HCT116 (cell line): ENCODE measurements at regions not wholly inside any gene's neighbourhood (a gene's known extent, or its start where the extent isn't known, plus 50 kb on each side); places are given as distances from the start of the nearest gene placed in this dataset.

Source experiments
- ATAC-seq: fragments of 200-7000 bp; cut with Tn5 transposase; 2 replicates; pipeline ENCODE4 v1.9.1; 2020; ENCODE audit warnings: mild to moderate bottlenecking, moderate library complexity
- BruUV-seq: library from RNA; stranded (reverse); fragments of 400-500 nt; replicated peaks from 2 replicates; lab custom pipeline; 2021; lab: Mats Ljungman, UMichigan
- CTCF ChIA-PET: fragments of 300-600 bp; sonication (Branson Sonifier 250); formaldehyde crosslinking; loops from one replicate; lab custom pipeline; 2021; ENCODE audit warnings: antibody characterized with exemption; lab: Charles Lee
- POLR2A ChIA-PET: fragments of 300-600, 350-600 bp; sonication (Branson Sonifier 250); formaldehyde crosslinking; loops from one replicate; lab custom pipeline; 2021; ENCODE audit warnings: antibody characterized with exemption; lab: Charles Lee
- RAD21 ChIA-PET, 2 experiments: fragments of 300-600 bp; sonication (Branson Sonifier 250); formaldehyde crosslinking; loops; one replicate each; lab custom pipeline; 2023; ENCODE audit warnings: low total read pairs in 2 of 2; ENCODE audit not compliant: uncharacterized antibody in 2 of 2, unreplicated experiment in 2 of 2, low non-redundant PET in 1 of 2; lab: Charles Lee
- DNase-seq: peaks from one replicate; pipeline ENCODE4 v3.0.0-alpha.2; 2010; ENCODE audit warnings: low read depth, low spot score
- H2AFZ ChIP-seq: fragments of 200-600 bp; shearing (Covaris generic), sonication (generic); 2 replicates; pipeline ENCODE4 v1.6.1; 2017; ENCODE audit warnings: low read depth, mixed run types, mixed read lengths, antibody characterized with exemption, low read length; ENCODE audit not compliant: poor library complexity, severe bottlenecking
- H3K27ac ChIP-seq: 2 replicates; pipeline ENCODE4 v1.5.1; 2012; ENCODE audit warnings: low read depth, low read length
- H3K27me3 ChIP-seq: fragments of 200-600 bp; sonication (generic); 2 replicates; pipeline ENCODE4 v1.6.1; 2016; ENCODE audit warnings: mixed run types, low read length, mixed read lengths; ENCODE audit not compliant: insufficient read depth
- H3K36me3 ChIP-seq, 2 experiments: fragments of 200-500 bp in 1 of 2; fragments of 200-600 bp in 1 of 2; sonication (Bioruptor generic) in 1 of 2; sonication (generic) in 1 of 2; 2 replicates each; pipeline versions ENCODE4 v1.5.1 to v1.6.1; 2014 to 2016; ENCODE audit warnings: low read length in 2 of 2, inconsistent platforms in 1 of 2, mixed read lengths in 1 of 2, mixed run types in 1 of 2; ENCODE audit not compliant: insufficient read depth in 2 of 2, control insufficient read depth in 1 of 2
- H3K4me1 ChIP-seq, 2 experiments: fragments of 200-600 bp in 1 of 2; sonication (generic) in 1 of 2; 2 replicates each; pipeline versions ENCODE4 v1.5.1 to v1.6.1; 2012 to 2017; ENCODE audit warnings: low read length in 2 of 2, inconsistent platforms in 1 of 2, mild to moderate bottlenecking in 1 of 2, mixed read lengths in 1 of 2, mixed run types in 1 of 2, moderate library complexity in 1 of 2; ENCODE audit not compliant: insufficient read depth in 2 of 2, control insufficient read depth in 1 of 2
- H3K4me2 ChIP-seq: fragments of 200-600 bp; sonication (generic); 2 replicates; pipeline ENCODE4 v1.6.1; 2017; ENCODE audit warnings: mixed run types, low read length, mixed read lengths
- H3K4me3 ChIP-seq, 2 experiments: fragments of 200-600 bp in 1 of 2; sonication (generic) in 1 of 2; replicated peaks in 1 of 2; 2 replicates each; pipeline ENCODE4 v1.5.1; 2011 to 2016; ENCODE audit warnings: low read length in 2 of 2, control low read depth in 1 of 2, low read depth in 1 of 2, mild to moderate bottlenecking in 1 of 2, mixed read lengths in 1 of 2, mixed run types in 1 of 2
- H3K79me2 ChIP-seq: fragments of 200-600 bp; sonication (generic); 2 replicates; pipeline ENCODE4 v1.6.1; 2017; ENCODE audit warnings: mild to moderate bottlenecking, mixed run types, low read length, moderate library complexity, mixed read lengths; ENCODE audit not compliant: insufficient read depth
- H3K9ac ChIP-seq: fragments of 200-600 bp; sonication (generic); 2 replicates; pipeline ENCODE4 v1.6.1; 2016; ENCODE audit warnings: low read length, mixed read lengths
- H3K9me2 ChIP-seq: fragments of 200-600 bp; sonication (generic), shearing (Covaris generic); 2 replicates; pipeline ENCODE4 v1.6.1; 2017; ENCODE audit warnings: mixed run types, mild to moderate bottlenecking, moderate library complexity; ENCODE audit not compliant: insufficient read depth
- H3K9me3 ChIP-seq, 2 experiments: fragments of 200-500 bp in 1 of 2; fragments of 200-600 bp in 1 of 2; sonication (Bioruptor generic) in 1 of 2; sonication (generic) in 1 of 2; 2 replicates each; pipeline ENCODE4 v1.6.1; 2014 to 2017; ENCODE audit warnings: low read length in 2 of 2, mixed read lengths in 2 of 2, inconsistent platforms in 1 of 2, low read depth in 1 of 2, mild to moderate bottlenecking in 1 of 2, mixed run types in 1 of 2, moderate library complexity in 1 of 2; ENCODE audit not compliant: control insufficient read depth in 1 of 2, insufficient read depth in 1 of 2
- H4K20me1 ChIP-seq: fragments of 200-600 bp; sonication (generic), shearing (Covaris generic); 2 replicates; pipeline ENCODE4 v1.6.1; 2017; ENCODE audit warnings: mixed run types, mild to moderate bottlenecking, moderate library complexity; ENCODE audit not compliant: insufficient read depth
- CBX3 ChIP-seq: IDR thresholded peaks from 2 replicates; pipeline ENCODE4 v1.6.1; 2012; ENCODE audit warnings: low read depth
- CEBPB ChIP-seq: IDR thresholded peaks from 2 replicates; pipeline ENCODE4 v1.6.1; 2012; ENCODE audit warnings: low read depth
- EGR1 ChIP-seq: IDR thresholded peaks from 2 replicates; pipeline ENCODE4 v1.6.1; 2012; ENCODE audit warnings: low read depth
- ELF1 ChIP-seq: IDR thresholded peaks from 2 replicates; pipeline ENCODE4 v1.6.1; 2012; ENCODE audit warnings: low read depth, borderline replicate concordance
- FOSL1 ChIP-seq: IDR thresholded peaks from 2 replicates; pipeline ENCODE4 v1.6.1; 2012; ENCODE audit warnings: low read depth
- POLR2A ChIP-seq: IDR thresholded peaks from 2 replicates; pipeline ENCODE4 v1.7.0; 2011; ENCODE audit warnings: borderline replicate concordance; ENCODE audit not compliant: insufficient read depth, insufficient read length; ENCODE audit errors: extremely low read depth
- ZNF274 ChIP-seq: fragments of 200-500 bp; sonication (Bioruptor generic); IDR thresholded peaks from 2 replicates; pipeline ENCODE4 v1.6.1; 2014; ENCODE audit warnings: mild to moderate bottlenecking, low read depth, low read length, inconsistent platforms
- intact Hi-C: fragments of 100-400 bp; cut with micrococcal nuclease; formaldehyde crosslinking; loops from 2 replicates; pipeline ENCODE4 v1.10.0; 2022
- TF ChIP-seq, protein P1 (sequence below): IDR thresholded peaks from 2 replicates; pipeline ENCODE4 v1.6.1; 2012; ENCODE audit warnings: low read depth
- TF ChIP-seq, protein P2 (sequence below), 3 experiments: fragments of 200-600 bp in 1 of 3; sonication (generic) in 1 of 3; IDR thresholded peaks in 2 of 3; conservative IDR thresholded peaks in 1 of 3; 2 replicates each; pipeline ENCODE4 v1.5.1; 2012 to 2017; ENCODE audit warnings: low read depth in 2 of 3, low read length in 2 of 3, antibody characterized with exemption in 1 of 3, borderline replicate concordance in 1 of 3, control low read depth in 1 of 3, mild to moderate bottlenecking in 1 of 3, mixed read lengths in 1 of 3, mixed run types in 1 of 3, moderate library complexity in 1 of 3; ENCODE audit not compliant: insufficient read depth in 1 of 3

DNA sequence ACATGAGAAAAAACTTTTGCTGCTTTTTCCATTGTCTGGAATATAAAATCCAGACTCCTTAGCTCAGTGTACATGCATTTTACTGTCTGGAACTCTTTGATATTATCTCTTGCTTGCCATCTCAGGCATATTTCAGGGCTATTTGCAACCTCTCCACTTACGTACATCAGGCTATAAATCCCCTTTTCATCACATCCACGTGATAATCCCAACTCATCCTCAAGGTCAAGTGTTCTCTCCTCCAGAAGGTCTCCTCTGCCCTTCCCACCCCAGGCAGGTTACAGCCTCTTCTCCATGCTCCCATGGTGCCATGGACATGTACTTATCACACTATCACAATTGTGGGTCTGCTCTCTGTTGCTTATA is 202.5 kb upstream of the RBMS1 start:
- RAD21 ChIA-PET, result no interaction called here
- H3K36me3 ChIP-seq, result no peaks in the 10 kb centered on the region
- H3K9me3 ChIP-seq, result no peaks in the 10 kb centered on the region
- BruUV-seq, result no TSS peak
- no peaks in the 10 kb centered on the region for H3K27me3 ChIP-seq
- intact Hi-C loops, result no loop called here
- no peak overlapping the region for H3K27ac ChIP-seq
- POLR2A ChIA-PET, result no interaction called here
- H3K9ac ChIP-seq, result no peak overlapping the region
- H4K20me1 ChIP-seq, result no peaks in the 10 kb centered on the region
- H3K9me2 ChIP-seq, result no peaks in the 10 kb centered on the region
- H3K4me2 ChIP-seq, result no peak overlapping the region
- no peak for ATAC-seq
- H3K4me3 ChIP-seq, result no peak overlapping the region
- TF ChIP-seq POLR2A (no peak), CBX3 (no peak), CEBPB (no peak), EGR1 (no peak), ELF1 (no peak), ZNF274 (no peak), FOSL1 (no peak)
- TF ChIP-seq, protein P1, sequence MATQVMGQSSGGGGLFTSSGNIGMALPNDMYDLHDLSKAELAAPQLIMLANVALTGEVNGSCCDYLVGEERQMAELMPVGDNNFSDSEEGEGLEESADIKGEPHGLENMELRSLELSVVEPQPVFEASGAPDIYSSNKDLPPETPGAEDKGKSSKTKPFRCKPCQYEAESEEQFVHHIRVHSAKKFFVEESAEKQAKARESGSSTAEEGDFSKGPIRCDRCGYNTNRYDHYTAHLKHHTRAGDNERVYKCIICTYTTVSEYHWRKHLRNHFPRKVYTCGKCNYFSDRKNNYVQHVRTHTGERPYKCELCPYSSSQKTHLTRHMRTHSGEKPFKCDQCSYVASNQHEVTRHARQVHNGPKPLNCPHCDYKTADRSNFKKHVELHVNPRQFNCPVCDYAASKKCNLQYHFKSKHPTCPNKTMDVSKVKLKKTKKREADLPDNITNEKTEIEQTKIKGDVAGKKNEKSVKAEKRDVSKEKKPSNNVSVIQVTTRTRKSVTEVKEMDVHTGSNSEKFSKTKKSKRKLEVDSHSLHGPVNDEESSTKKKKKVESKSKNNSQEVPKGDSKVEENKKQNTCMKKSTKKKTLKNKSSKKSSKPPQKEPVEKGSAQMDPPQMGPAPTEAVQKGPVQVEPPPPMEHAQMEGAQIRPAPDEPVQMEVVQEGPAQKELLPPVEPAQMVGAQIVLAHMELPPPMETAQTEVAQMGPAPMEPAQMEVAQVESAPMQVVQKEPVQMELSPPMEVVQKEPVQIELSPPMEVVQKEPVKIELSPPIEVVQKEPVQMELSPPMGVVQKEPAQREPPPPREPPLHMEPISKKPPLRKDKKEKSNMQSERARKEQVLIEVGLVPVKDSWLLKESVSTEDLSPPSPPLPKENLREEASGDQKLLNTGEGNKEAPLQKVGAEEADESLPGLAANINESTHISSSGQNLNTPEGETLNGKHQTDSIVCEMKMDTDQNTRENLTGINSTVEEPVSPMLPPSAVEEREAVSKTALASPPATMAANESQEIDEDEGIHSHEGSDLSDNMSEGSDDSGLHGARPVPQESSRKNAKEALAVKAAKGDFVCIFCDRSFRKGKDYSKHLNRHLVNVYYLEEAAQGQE, result no peak
- TF ChIP-seq, protein P2, sequence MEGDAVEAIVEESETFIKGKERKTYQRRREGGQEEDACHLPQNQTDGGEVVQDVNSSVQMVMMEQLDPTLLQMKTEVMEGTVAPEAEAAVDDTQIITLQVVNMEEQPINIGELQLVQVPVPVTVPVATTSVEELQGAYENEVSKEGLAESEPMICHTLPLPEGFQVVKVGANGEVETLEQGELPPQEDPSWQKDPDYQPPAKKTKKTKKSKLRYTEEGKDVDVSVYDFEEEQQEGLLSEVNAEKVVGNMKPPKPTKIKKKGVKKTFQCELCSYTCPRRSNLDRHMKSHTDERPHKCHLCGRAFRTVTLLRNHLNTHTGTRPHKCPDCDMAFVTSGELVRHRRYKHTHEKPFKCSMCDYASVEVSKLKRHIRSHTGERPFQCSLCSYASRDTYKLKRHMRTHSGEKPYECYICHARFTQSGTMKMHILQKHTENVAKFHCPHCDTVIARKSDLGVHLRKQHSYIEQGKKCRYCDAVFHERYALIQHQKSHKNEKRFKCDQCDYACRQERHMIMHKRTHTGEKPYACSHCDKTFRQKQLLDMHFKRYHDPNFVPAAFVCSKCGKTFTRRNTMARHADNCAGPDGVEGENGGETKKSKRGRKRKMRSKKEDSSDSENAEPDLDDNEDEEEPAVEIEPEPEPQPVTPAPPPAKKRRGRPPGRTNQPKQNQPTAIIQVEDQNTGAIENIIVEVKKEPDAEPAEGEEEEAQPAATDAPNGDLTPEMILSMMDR (IDR thresholded peaks at IDR 0.05 in 2 of 3, conservative IDR thresholded peaks at IDR 0.05 in 1 of 3; ENCODE audit: borderline replicate concordance in 1 of 3, insufficient read depth in 1 of 3, low read depth in 2 of 3, low read length in 2 of 3), result no peak
- no peaks in the 10 kb centered on the region for H3K4me1 ChIP-seq
- no peaks in the 10 kb centered on the region for H3K79me2 ChIP-seq
- CTCF ChIA-PET, result no interaction called here
- no peak for DNase-seq
- H2AFZ ChIP-seq, result no peak overlapping the region
